ENCODE measurements at regions not wholly inside any gene's neighbourhood (a gene's known extent, or its start where the extent isn't known, plus 50 kb on each side); places are given as distances from the start of the nearest gene placed in this dataset.

- RAD21 ChIA-PET (ENCODE audit: low non-redundant PET in 1 of 2, low total read pairs in 2 of 2, uncharacterized antibody in 2 of 2, unreplicated experiment in 2 of 2): no interaction called here
- Histone ChIP-seq H3K27me3 (ENCODE audit: insufficient read depth, low read length) (no peaks in the 10 kb centered on the region), H3K9ac (ENCODE audit: low read length) (no peak overlapping the region), H2AFZ (ENCODE audit: low read depth, low read length, poor library complexity, severe bottlenecking) (no peak overlapping the region), H3K27ac (ENCODE audit: low read depth, low read length) (no peak overlapping the region), H3K4me3 (replicated peaks in 1 of 2; ENCODE audit: low read depth in 1 of 2, low read length in 2 of 2) (no peak overlapping the region), H3K9me2 (ENCODE audit: insufficient read depth) (no peaks in the 10 kb centered on the region), H3K36me3 (ENCODE audit: control insufficient read depth in 1 of 2, insufficient read depth in 2 of 2, low read length in 2 of 2) (no peaks in the 10 kb centered on the region), H4K20me1 (ENCODE audit: insufficient read depth) (no peaks in the 10 kb centered on the region), H3K9me3 (ENCODE audit: control insufficient read depth in 1 of 2, insufficient read depth in 1 of 2, low read depth in 1 of 2, low read length in 2 of 2) (peaks cover 0 to 11% of the 10 kb centered on the region in 2 experiments; a peak in 2 of 4 replicates), H3K79me2 (ENCODE audit: insufficient read depth, low read length) (no peaks in the 10 kb centered on the region), H3K4me1 (ENCODE audit: control insufficient read depth in 1 of 2, insufficient read depth in 2 of 2, low read length in 2 of 2) (no peaks in the 10 kb centered on the region; a peak in 1 of 4 replicates), H3K4me2 (ENCODE audit: low read length) (no peak overlapping the region)
- BruUV-seq (replicated peaks): no TSS peak
- intact Hi-C loops (cut with micrococcal nuclease): no loop called here
- POLR2A ChIA-PET: no interaction called here
- TF ChIP-seq ZBTB33 (IDR thresholded peaks at IDR 0.05; ENCODE audit: extremely low read depth, insufficient replicate concordance, low read length): no peak
- no peak for TF ChIP-seq JUND (IDR thresholded peaks at IDR 0.05)
- no peak for TF ChIP-seq MAX (IDR thresholded peaks at IDR 0.05)
- no peak for TF ChIP-seq ZFX (IDR thresholded peaks at IDR 0.05)
- TF ChIP-seq CEBPB (IDR thresholded peaks at IDR 0.05; ENCODE audit: low read depth): no peak
- ATAC-seq (no peak), DNase-seq (ENCODE audit: low read depth, low spot score) (no peak)
- CTCF ChIA-PET: no interaction called here
Measured at GRCh38 chr13:107821492-107821891, 393.8 kb downstream of the LIG4 start.

GRCh38 chr13:107819071-107819470 lies 396.3 kb downstream of the LIG4 start:
- Histone ChIP-seq H3K27me3 (ENCODE audit: insufficient read depth, low read length) (no peaks in the 10 kb centered on the region), H3K27ac (ENCODE audit: low read depth, low read length) (no peak overlapping the region), H2AFZ (ENCODE audit: low read depth, low read length, poor library complexity, severe bottlenecking) (no peak overlapping the region), H3K4me1 (ENCODE audit: control insufficient read depth in 1 of 2, insufficient read depth in 2 of 2, low read length in 2 of 2) (no peaks in the 10 kb centered on the region; a peak in 1 of 4 replicates), H3K9me3 (ENCODE audit: control insufficient read depth in 1 of 2, insufficient read depth in 1 of 2, low read depth in 1 of 2, low read length in 2 of 2) (peaks cover 3 to 19% of the 10 kb centered on the region in 2 experiments; a peak in 2 of 4 replicates), H4K20me1 (ENCODE audit: insufficient read depth) (no peaks in the 10 kb centered on the region), H3K9ac (ENCODE audit: low read length) (no peak overlapping the region), H3K4me3 (replicated peaks in 1 of 2; ENCODE audit: low read depth in 1 of 2, low read length in 2 of 2) (no peak overlapping the region), H3K79me2 (ENCODE audit: insufficient read depth, low read length) (no peaks in the 10 kb centered on the region), H3K4me2 (ENCODE audit: low read length) (no peak overlapping the region), H3K36me3 (ENCODE audit: control insufficient read depth in 1 of 2, insufficient read depth in 2 of 2, low read length in 2 of 2) (no peaks in the 10 kb centered on the region), H3K9me2 (ENCODE audit: insufficient read depth) (no peaks in the 10 kb centered on the region)
- no TSS peak for BruUV-seq (replicated peaks)
- CTCF ChIA-PET: no interaction called here
- DNase-seq (ENCODE audit: low read depth, low spot score): no peak
- no peak for ATAC-seq
- RAD21 ChIA-PET (ENCODE audit: low non-redundant PET in 1 of 2, low total read pairs in 2 of 2, uncharacterized antibody in 2 of 2, unreplicated experiment in 2 of 2): no interaction called here
- intact Hi-C loops (cut with micrococcal nuclease): no loop called here
- POLR2A ChIA-PET: no interaction called here
- TF ChIP-seq CEBPB (IDR thresholded peaks at IDR 0.05; ENCODE audit: low read depth) (no peak), MAX (IDR thresholded peaks at IDR 0.05) (no peak), CTCF (IDR thresholded peaks at IDR 0.05 in 2 of 3, conservative IDR thresholded peaks at IDR 0.05 in 1 of 3; ENCODE audit: borderline replicate concordance in 1 of 3, insufficient read depth in 1 of 3, low read depth in 2 of 3, low read length in 2 of 3) (no peak), ZNF274 (IDR thresholded peaks at IDR 0.05; ENCODE audit: low read depth, low read length) (no peak), SRF (IDR thresholded peaks at IDR 0.05; ENCODE audit: low read depth) (no peak), FOSL1 (IDR thresholded peaks at IDR 0.05; ENCODE audit: low read depth) (no peak), JUND (IDR thresholded peaks at IDR 0.05) (no peak), EZH2 (IDR thresholded peaks at IDR 0.05) (no peak), ELF1 (IDR thresholded peaks at IDR 0.05; ENCODE audit: borderline replicate concordance, low read depth) (no peak), RAD21 (IDR thresholded peaks at IDR 0.05; ENCODE audit: low read depth) (no peak), ATF3 (IDR thresholded peaks at IDR 0.05) (no peak), POLR2A (IDR thresholded peaks at IDR 0.05; ENCODE audit: borderline replicate concordance, extremely low read depth, insufficient read depth, insufficient read length) (no peak)
